GM12892 (cell line): ENCODE measurements at regions not wholly inside any gene's neighbourhood (a gene's known extent, or its start where the extent isn't known, plus 50 kb on each side); places are given as distances from the start of the nearest gene placed in this dataset.

Experiments used
- POLR2A ChIP-seq: IDR thresholded peaks from 2 replicates; pipeline ENCODE4 v1.6.1; 2011; ENCODE audit warnings: low read depth, low read length, control low read depth
- TAF1 ChIP-seq: IDR thresholded peaks from 2 replicates; pipeline ENCODE4 v1.6.1; 2011; ENCODE audit warnings: low read depth, mild to moderate bottlenecking, control low read depth, low read length, borderline replicate concordance

GRCh38 chr13:21777166-21777565 is 106.3 kb downstream of the FGF9 start:
- TF ChIP-seq TAF1 (no peak), POLR2A (no peak)
